MM.1S (cell line): ENCODE measurements at regions not wholly inside any gene's neighbourhood (a gene's known extent, or its start where the extent isn't known, plus 50 kb on each side); places are given as distances from the start of the nearest gene placed in this dataset.

ENCODE experiments used
- DNase-seq: peaks from one replicate; pipeline ENCODE4 v3.0.0-alpha.2; 2015
- H2AFZ ChIP-seq: fragments of 300-600 bp; sonication (generic); 2 replicates; pipeline ENCODE4 v1.6.0; 2016; ENCODE audit warnings: antibody characterized with exemption, low read length
- H3F3A ChIP-seq: fragments of 300-600 bp; sonication (generic); 2 replicates; pipeline ENCODE4 v1.6.1; 2016; ENCODE audit warnings: mild to moderate bottlenecking, antibody characterized with exemption, low read length, moderate library complexity, mixed read lengths; ENCODE audit not compliant: insufficient read depth
- H3K27ac ChIP-seq: fragments of 300-600 bp; sonication (generic); 2 replicates; pipeline ENCODE4 v1.5.1; 2016; ENCODE audit warnings: mild to moderate bottlenecking, low read length
- H3K27me3 ChIP-seq: fragments of 300-600 bp; sonication (generic); replicated peaks from 2 replicates; pipeline ENCODE4 v1.6.0; 2016; ENCODE audit warnings: low read length; ENCODE audit not compliant: insufficient read depth
- H3K36me3 ChIP-seq: fragments of 300-600 bp; sonication (generic); replicated peaks from 2 replicates; pipeline ENCODE4 v1.6.1; 2016; ENCODE audit warnings: mild to moderate bottlenecking, low read length, mixed read lengths; ENCODE audit not compliant: insufficient read depth
- H3K4me1 ChIP-seq: fragments of 300-600 bp; sonication (generic); 2 replicates; pipeline ENCODE4 v1.6.1; 2016; ENCODE audit warnings: low read length, mixed read lengths
- H3K4me2 ChIP-seq: fragments of 300-600 bp; sonication (generic); 2 replicates; pipeline ENCODE4 v1.6.0; 2016; ENCODE audit warnings: low read depth, low read length
- H3K4me3 ChIP-seq: fragments of 300-600 bp; sonication (generic); 2 replicates; pipeline ENCODE4 v1.5.1; 2016; ENCODE audit warnings: low read length, mixed read lengths
- H3K79me2 ChIP-seq: fragments of 300-600 bp; sonication (generic); 2 replicates; pipeline ENCODE4 v1.6.1; 2016; ENCODE audit warnings: mixed run types, low read length, mixed read lengths
- H3K9ac ChIP-seq: fragments of 300-600 bp; sonication (generic); 2 replicates; pipeline ENCODE4 v1.6.1; 2016; ENCODE audit warnings: low read length, mixed read lengths
- H3K9me2 ChIP-seq: fragments of 300-600 bp; sonication (generic); replicated peaks from 2 replicates; pipeline ENCODE4 v1.6.1; 2016; ENCODE audit warnings: mild to moderate bottlenecking, low read length, mixed read lengths; ENCODE audit not compliant: insufficient read depth
- H3K9me3 ChIP-seq: fragments of 300-600 bp; sonication (generic); replicated peaks from 2 replicates; pipeline ENCODE4 v1.6.1; 2016; ENCODE audit warnings: mild to moderate bottlenecking, low read length, mixed read lengths; ENCODE audit not compliant: insufficient read depth
- H4K20me1 ChIP-seq: fragments of 300-600 bp; sonication (generic); 2 replicates; pipeline ENCODE4 v1.6.1; 2016; ENCODE audit warnings: mild to moderate bottlenecking, low read length, moderate library complexity, mixed read lengths; ENCODE audit not compliant: insufficient read depth
- EZH2 ChIP-seq: fragments of 300-600 bp; sonication (generic); optimal IDR thresholded peaks from 2 replicates; pipeline ENCODE3; 2017; ENCODE audit warnings: low read depth, mild to moderate bottlenecking, antibody characterized with exemption, low read length, mixed read lengths
- EZH2phosphoT487 ChIP-seq: fragments of 300-600 bp; sonication (generic); IDR thresholded peaks from 2 replicates; pipeline ENCODE4 v1.6.1; 2018; ENCODE audit warnings: antibody characterized with exemption, low read length
- TF ChIP-seq, protein P1 (sequence below): fragments of 300-600 bp; sonication (generic); IDR thresholded peaks from 2 replicates; pipeline ENCODE4 v1.5.1; 2016; ENCODE audit warnings: antibody characterized with exemption, low read length, mixed read lengths

DNA sequence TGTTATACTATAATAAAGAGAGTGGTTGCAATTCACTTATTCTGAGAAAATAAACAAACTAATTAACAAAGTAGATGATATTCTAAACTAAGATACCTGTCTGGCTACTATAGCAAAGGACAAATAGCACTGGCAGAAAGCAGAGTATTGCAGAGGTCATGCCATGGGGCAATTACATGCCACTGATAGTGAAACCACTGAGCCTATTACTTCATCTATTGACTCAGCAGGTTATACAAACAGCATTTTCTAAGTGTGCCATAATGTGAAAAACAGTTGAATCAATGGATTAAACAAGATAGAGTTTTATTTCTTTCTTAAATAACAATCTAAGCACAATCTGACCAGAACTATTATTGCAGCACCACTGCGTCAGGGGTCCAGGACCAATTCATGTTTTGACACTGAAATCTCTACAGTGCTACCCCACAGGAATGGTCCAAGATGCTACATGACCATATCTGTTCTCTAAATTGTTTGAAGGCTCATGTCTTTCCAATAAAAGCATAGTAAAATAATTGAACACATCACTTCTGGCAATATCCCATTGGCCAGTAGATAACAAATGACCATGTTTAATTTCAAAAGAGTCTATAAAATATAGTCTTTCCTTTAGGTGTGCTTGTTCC, 389.5 kb upstream of the GRID2 start:
- H3K9ac ChIP-seq, result no peak overlapping the region
- H3K4me2 ChIP-seq, result no peak overlapping the region
- no peaks in the 10 kb centered on the region for H3K9me2 ChIP-seq
- no peaks in the 10 kb centered on the region for H3K9me3 ChIP-seq
- H3K4me1 ChIP-seq, result no peaks in the 10 kb centered on the region
- no peaks in the 10 kb centered on the region for H3F3A ChIP-seq
- no peak overlapping the region for H3K4me3 ChIP-seq
- no peaks in the 10 kb centered on the region for H4K20me1 ChIP-seq
- H3K36me3 ChIP-seq, result no peaks in the 10 kb centered on the region
- H3K27me3 ChIP-seq, result no peaks in the 10 kb centered on the region
- H3K79me2 ChIP-seq, result no peaks in the 10 kb centered on the region
- TF ChIP-seq, protein P1, sequence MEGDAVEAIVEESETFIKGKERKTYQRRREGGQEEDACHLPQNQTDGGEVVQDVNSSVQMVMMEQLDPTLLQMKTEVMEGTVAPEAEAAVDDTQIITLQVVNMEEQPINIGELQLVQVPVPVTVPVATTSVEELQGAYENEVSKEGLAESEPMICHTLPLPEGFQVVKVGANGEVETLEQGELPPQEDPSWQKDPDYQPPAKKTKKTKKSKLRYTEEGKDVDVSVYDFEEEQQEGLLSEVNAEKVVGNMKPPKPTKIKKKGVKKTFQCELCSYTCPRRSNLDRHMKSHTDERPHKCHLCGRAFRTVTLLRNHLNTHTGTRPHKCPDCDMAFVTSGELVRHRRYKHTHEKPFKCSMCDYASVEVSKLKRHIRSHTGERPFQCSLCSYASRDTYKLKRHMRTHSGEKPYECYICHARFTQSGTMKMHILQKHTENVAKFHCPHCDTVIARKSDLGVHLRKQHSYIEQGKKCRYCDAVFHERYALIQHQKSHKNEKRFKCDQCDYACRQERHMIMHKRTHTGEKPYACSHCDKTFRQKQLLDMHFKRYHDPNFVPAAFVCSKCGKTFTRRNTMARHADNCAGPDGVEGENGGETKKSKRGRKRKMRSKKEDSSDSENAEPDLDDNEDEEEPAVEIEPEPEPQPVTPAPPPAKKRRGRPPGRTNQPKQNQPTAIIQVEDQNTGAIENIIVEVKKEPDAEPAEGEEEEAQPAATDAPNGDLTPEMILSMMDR, result no peak
- no peak for TF ChIP-seq EZH2
- DNase-seq, result no peak
- H3K27ac ChIP-seq, result no peak overlapping the region
- no peak overlapping the region for H2AFZ ChIP-seq

DNA sequence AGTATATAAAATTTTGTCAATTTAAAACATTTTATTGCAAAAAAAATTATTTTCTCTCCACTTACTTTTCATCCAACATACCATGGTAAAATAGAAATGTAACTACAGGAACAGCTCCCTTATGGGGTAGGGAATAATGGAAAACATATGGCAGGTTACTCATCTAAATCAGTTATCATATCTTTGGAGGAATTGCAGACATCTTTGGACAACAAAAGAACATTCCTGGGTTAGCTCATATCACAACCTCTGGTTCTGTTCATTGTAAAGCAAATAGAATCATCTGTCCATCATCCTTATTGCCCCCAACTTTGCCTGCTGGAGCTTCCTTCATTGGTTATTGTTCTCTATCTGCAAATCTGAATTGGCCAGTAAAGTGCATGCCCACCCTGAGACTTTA, 387.5 kb upstream of the GRID2 start:
- H3K27me3 ChIP-seq, result no peaks in the 10 kb centered on the region

DNA sequence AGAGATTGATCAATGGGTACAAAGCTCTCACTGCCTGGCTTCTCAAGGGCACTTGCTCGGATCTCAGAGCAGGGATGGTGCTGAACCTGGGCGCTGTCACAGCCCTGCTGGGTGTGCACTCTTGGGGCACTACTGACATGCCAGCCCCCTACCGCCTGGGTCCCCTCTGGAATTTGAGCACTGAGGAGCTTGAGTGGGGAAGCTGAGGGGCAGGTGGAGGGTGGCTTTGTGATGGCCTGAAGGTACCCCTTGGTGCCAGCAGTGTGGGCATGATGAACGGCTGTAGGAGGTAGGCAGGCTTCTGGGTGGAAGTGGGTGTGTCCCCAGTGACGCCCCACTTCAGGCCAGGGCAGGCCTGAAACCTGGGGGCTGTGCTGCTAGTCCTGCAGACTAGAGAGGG, 379.1 kb upstream of the GRID2 start:
- TF ChIP-seq, protein P1, result no peak
- TF ChIP-seq EZH2phosphoT487 (no peak), EZH2 (no peak)

More for the DNA sequence above, 387.5 kb upstream of the GRID2 start:
- no peak overlapping the region for H3K4me3 ChIP-seq
- no peak overlapping the region for H3K4me2 ChIP-seq
- no peak overlapping the region for H2AFZ ChIP-seq
- no peaks in the 10 kb centered on the region for H3K9me3 ChIP-seq
- no peak for DNase-seq
- no peaks in the 10 kb centered on the region for H3F3A ChIP-seq
- TF ChIP-seq, protein P1, result no peak
- TF ChIP-seq EZH2phosphoT487 (no peak), EZH2 (no peak)
- no peaks in the 10 kb centered on the region for H3K9me2 ChIP-seq
- no peaks in the 10 kb centered on the region for H3K36me3 ChIP-seq
- no peaks in the 10 kb centered on the region for H4K20me1 ChIP-seq
- H3K4me1 ChIP-seq, result no peaks in the 10 kb centered on the region
- H3K79me2 ChIP-seq, result no peaks in the 10 kb centered on the region
- H3K9ac ChIP-seq, result no peak overlapping the region
- H3K27ac ChIP-seq, result no peak overlapping the region

More for the DNA sequence above, 379.1 kb upstream of the GRID2 start:
- H3K79me2 ChIP-seq, result no peaks in the 10 kb centered on the region
- no peak for DNase-seq
- no peak overlapping the region for H2AFZ ChIP-seq
- H3K27me3 ChIP-seq, result no peaks in the 10 kb centered on the region
- H3K9me2 ChIP-seq, result no peaks in the 10 kb centered on the region
- H3K36me3 ChIP-seq, result no peaks in the 10 kb centered on the region
- no peak overlapping the region for H3K27ac ChIP-seq
- no peak overlapping the region for H3K4me2 ChIP-seq
- no peaks in the 10 kb centered on the region for H3F3A ChIP-seq
- no peaks in the 10 kb centered on the region for H4K20me1 ChIP-seq
- H3K4me1 ChIP-seq, result no peaks in the 10 kb centered on the region
- no peak overlapping the region for H3K4me3 ChIP-seq
- H3K9ac ChIP-seq, result no peak overlapping the region
- H3K9me3 ChIP-seq, result no peaks in the 10 kb centered on the region
